ENCODE measurements at regions not wholly inside any gene's neighbourhood (a gene's known extent, or its start where the extent isn't known, plus 50 kb on each side); places are given as distances from the start of the nearest gene placed in this dataset.
"Not testable (repeated sequence)": the region's sequence is repeated elsewhere in the genome, so short reads cannot be mapped to it uniquely, and the experiment has no call there.

- not testable (repeated sequence) for TF ChIP-seq EZH2 (IDR thresholded peaks at IDR 0.05); POLR2AphosphoS5 (IDR thresholded peaks at IDR 0.05; ENCODE audit: borderline replicate concordance, low read depth, low read length); FOXP2 (optimal IDR thresholded peaks at IDR 0.05; ENCODE audit: control extremely low read depth, extremely low read length, insufficient read depth)
Measured at GRCh38 chr9:41280299-41281238, 91.5 kb upstream of the ZNG1F start.
